Fibroblast of skin of right quadriceps (primary cell): ENCODE measurements at regions not wholly inside any gene's neighbourhood (a gene's known extent, or its start where the extent isn't known, plus 50 kb on each side); places are given as distances from the start of the nearest gene placed in this dataset.

Experiments
- DNase-seq: peaks from one replicate; pipeline ENCODE4 v3.0.0-alpha.2; 2013

- no peak for DNase-seq
Observed at GRCh38 chr19:30222992-30223865, 149.0 kb upstream of the ZNF536 start.

- DNase-seq: no peak
Observed at GRCh38 chr19:30223866-30224688, 148.1 kb upstream of the ZNF536 start.

- DNase-seq: peak; percentile 53
Observed at GRCh38 chr19:30224689-30225606, 147.2 kb upstream of the ZNF536 start.

- DNase-seq: peak; percentile 32
Observed at GRCh38 chr19:30225676-30226463, 146.3 kb upstream of the ZNF536 start.

- peak; percentile 53 for DNase-seq
Observed at GRCh38 chr19:30226464-30227011, 145.6 kb upstream of the ZNF536 start.

DNA sequence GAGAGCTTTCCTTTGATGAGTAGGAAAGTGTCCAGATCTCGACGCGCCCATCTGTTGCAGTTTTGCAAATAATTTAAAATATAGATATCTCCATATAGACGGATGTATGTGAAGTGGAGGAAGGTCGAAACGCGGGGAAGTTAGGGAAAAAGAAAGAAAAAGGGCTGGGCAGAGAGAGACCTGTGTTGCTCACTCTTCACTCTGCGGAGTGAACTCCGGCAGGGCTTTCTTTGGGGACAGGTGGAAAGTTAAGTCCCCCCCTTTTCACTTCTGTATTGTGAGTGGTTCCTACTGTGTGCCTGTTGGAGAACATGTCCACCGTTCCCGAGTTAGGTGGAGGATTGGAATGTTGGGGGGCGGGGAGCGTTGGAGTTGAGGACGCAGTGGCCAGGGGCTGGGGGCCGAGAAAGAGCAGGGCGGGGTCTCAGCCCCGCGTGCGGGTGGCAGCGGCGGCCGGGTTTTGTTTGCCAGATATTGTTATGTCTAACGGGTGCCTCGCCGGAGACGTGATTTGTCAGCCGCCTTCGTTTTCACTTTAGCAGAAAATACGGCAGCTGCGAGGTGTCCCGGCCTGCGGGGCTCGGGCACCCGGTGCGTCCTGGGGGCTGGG, 145.1 kb upstream of the ZNF536 start:
- DNase-seq: peak; percentile 12

DNA sequence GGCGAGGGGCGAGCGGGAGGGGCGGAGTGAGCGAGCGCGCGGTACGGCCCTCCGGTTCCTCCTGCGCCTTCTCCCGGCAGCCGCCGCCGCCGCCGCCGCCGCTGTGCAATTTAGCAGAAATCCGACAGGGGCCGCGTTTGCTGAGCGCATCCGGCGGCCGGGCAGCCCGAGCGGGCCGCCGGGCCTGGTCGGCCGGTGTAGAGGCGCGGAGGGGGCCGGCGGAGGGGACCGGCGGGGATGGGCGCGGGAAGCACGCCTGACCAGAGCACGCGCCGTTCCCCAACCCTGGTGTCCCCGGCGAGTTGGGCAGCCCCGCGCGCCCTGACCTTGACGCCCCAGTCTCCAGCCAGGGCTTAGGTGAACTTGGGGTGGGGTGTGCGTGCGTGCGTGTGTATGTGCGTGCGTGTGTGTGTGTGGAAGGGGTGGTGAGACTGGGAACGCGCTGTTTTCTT, 144.5 kb upstream of the ZNF536 start:
- peak; percentile 80 for DNase-seq

- DNase-seq: peak; percentile 24
Observed at GRCh38 chr19:30228113-30228834, 143.9 kb upstream of the ZNF536 start.

- DNase-seq: peak; percentile 45
Observed at GRCh38 chr19:30228835-30229524, 143.2 kb upstream of the ZNF536 start.

DNA sequence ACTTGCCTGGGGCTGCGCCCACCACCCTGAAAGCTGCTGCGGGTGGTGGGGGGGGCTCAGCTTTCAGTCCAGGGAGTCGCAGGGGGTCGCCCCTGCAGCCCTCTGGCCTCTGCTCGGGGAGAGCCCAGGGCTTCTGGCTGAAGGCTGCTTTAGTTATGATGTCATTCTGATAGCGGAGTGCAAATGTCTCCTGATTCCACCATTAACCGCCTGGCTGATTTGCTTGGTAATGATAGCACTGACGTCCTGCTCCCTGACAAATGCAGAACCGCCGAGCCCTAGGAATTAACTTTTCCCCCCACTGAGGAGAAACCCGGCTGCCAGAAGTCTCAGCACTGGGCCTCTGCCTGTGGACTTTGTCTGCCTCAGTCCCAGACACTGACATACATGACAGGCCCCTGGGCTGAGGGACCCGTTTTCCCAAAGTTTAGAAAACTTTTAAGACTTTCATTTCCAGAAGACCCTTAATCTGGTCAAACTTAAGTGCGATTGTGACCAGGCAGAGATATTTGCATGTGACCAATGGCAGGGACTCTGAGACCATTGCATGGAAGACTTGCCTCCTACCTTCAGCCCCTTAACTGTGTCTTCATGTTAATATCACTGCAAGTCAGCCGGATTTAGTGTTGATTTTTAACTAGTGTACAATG, 142.5 kb upstream of the ZNF536 start:
- peak; percentile 57 for DNase-seq

DNA sequence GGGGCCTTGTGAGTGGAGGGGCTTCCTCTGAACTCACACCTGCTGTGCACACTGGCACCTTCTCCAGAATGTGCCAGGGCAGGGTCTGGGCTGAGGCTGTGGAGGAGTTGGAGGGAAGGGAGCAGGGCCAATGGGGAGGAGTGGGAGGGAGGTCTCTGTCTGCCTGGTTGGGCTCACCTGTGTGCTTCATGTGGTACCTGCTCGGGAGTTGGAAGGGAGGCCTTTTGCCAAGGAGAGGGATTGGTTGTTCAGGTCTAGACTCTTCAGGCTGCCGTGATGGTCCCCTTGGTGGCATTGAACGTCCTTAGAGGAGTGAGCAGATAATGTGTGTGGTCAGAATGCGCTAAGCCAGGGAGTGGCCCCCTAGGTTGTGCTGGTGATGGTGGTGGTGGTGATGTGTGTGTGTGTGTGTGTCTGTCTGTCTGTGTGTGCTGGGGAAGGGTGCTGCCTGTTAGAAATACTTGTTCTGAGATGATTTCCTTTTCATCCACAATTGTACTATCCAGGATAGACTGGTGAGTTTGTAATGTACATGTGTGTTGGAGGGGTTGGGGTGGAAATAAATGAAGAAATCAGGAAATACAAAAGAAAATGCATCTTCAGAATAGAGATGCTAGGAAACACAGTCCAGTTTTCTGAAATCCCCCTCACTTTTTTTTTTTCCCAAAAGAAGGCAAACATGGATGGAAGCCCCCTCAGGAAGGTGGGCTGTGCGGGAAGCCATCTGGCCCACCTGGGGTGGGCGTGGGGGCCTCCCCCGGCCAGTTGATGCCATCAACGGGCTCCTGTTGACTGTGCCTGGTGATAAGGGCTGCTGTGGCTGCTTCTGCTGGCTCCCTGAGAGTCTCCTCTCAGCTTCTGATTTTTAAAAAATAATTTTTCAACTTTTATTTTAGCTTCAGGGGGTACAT, 140.5 kb upstream of the ZNF536 start:
- no peak for DNase-seq

- DNase-seq: no peak
Observed at GRCh38 chr19:30233375-30233774, 138.8 kb upstream of the ZNF536 start.

DNA sequence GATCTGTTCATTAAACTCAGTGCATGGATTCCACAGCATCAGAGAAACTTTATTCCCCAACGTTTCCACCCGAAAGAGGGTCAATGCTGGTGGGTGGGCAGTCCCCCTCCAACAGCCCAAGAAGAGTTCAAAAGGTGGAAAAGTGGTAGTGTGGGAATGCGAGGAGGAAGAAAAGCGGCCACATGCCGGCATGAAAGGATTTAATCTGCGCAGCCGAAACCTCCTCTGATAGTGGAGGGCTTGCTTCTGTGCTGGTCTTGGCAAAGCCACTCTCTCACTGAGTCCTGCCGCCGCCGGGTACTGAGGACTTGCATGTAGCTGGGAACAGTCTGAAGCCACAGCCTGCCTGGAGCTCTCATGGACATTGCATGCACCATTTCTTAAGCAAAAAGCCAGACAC, 136.2 kb upstream of the ZNF536 start:
- peak; percentile 51 for DNase-seq

- DNase-seq: no peak
Observed at GRCh38 chr19:30236587-30236986, 135.6 kb upstream of the ZNF536 start.

- no peak for DNase-seq
Observed at GRCh38 chr19:30237140-30237539, 135.0 kb upstream of the ZNF536 start.

DNA sequence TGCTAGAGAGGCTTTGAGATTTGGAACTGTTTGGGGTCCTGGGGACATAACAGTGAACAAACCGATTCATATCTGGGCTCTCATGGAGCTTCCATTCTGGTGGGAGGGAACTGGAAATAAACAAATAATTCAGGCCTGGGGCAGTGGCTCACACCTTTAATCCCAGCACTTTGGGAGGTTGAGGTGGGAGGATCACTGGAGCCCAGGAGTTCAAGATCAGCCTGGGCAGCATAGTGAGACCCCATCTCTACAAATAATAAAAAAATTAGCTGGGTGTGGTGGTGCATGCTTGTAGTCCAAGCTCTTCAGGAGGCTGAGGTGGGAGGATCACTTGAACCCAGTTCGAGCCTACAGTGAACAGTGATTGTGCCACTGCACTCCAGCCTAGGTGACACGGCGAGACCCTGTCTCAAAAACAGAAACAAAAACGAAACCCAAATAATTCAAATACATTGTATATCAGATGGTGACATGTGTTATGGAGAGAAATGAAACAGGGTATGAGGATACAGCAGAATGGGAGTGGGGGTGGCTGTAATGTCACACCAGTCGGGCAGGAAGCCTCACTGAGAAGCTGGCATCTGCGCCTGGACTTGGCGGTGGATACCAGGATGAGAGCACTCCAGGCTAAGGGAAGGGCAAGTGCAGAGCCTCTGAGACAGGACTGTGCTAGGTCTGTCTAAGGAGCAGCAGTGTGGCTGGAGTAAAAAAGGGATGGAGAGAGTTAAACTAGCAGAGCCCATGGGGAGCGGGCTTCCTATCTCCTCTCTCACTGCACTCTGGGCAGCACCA, 131.1 kb upstream of the ZNF536 start:
- no peak for DNase-seq

DNA sequence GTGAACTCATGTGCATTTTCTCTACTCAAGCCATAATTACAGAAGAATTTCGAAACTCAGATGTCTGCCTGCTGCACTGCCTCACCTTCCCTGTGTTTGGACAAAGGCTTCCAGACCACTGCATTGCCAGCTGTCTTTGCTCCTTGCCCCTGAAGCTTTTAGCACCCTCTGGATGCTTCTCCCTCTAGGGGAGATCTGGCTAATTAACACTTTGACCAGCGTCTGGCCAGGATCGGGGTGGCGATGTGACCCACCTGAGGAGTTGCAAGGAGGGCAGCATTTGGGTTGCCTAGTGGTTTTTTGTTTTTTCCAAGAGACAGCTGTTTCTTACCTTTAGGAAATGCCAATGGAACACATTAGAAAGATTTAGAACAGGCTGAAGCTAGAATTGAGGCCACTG, 127.7 kb upstream of the ZNF536 start:
- DNase-seq: no peak
